Left renal cortex interstitium (tissue), 4 donors: ENCODE measurements at regions not wholly inside any gene's neighbourhood (a gene's known extent, or its start where the extent isn't known, plus 50 kb on each side); places are given as distances from the start of the nearest gene placed in this dataset.

ENCODE experiments used
- DNase-seq, 4 donors: peaks; one replicate each; pipeline ENCODE4 v3.0.0-alpha.2; 2013; ENCODE audit warnings: low read depth in 4 of 4, low spot score in 2 of 4, missing footprints in 1 of 4

DNA sequence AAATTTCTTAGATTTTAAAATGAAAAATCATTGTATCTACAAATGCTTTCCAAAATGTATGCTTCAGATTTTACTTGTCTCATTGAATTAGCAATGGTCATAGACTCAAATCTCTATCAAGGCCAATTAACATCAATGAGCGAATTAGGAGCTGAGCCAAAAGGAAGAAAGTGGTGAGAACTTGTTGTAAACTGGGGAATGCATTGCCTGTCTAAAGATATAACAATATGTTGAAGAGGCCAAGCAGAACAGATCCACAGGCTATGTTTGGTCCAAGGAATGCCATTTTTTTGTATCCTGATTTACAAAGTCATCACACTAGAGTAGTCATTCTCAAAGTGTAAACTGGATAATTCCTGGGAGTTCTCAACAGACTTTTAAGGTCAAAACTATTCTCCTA, 370.7 kb downstream of the GJA1 start:
- DNase-seq, result no peak

DNA sequence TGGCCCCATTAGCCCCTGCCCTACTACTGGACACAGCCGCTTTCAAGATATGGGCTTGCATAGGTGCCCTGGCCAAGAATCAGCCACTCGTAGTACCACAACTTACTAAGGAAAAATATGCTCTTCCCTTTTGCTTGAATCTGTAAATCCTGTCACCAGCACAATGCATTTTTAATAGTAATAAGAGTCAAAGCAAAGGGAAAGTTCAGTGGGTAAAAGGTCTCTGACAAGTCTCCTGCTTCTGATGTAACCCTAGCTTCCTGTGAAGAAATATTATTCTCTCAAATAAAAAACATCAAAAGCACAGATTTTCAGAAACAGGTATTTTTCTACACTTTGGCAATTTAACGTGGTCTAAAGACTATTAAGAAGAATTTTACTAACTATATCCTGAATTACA, 373.8 kb downstream of the GJA1 start:
- no peak for DNase-seq

GRCh38 chr6:121810158-121811032, 374.9 kb downstream of the GJA1 start:
- DNase-seq, result no peak

GRCh38 chr6:121811106-121811505, 375.7 kb downstream of the GJA1 start:
- DNase-seq, result peak in 1 of 4 donors; percentile 15

- DNase-seq, result no peak
These were observed 380.9 kb downstream of the GJA1 start for GRCh38 chr6:121816361-121816760.

DNA sequence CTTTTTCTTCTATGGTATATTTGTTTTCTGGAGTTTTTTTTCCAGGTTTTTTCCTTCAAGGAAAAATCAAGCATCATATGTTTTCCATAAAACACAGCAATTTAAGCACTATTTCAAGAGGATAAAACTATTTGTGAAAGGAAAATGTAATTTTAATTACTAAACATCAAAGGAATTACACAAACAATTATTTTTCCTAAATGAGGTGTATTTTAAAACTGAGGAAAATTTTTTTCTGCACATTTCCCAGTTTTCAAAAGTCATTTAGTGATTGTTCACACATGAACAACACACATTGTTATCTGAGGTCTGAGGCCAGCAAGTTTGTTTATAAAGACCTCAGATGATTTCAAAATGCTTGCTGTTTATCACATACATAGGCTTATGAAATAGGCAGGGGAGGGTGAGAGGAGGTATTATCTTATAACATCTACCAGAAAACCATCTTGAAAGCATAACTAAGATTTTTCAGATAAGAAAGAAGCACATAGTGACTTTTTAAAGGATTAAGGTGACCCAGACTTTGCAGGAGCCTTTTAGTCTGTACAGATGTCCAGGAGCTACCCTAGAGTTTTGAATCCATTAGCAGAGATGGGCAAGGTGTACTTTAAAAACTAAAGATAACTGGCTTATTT, 381.6 kb downstream of the GJA1 start:
- DNase-seq, result no peak

DNA sequence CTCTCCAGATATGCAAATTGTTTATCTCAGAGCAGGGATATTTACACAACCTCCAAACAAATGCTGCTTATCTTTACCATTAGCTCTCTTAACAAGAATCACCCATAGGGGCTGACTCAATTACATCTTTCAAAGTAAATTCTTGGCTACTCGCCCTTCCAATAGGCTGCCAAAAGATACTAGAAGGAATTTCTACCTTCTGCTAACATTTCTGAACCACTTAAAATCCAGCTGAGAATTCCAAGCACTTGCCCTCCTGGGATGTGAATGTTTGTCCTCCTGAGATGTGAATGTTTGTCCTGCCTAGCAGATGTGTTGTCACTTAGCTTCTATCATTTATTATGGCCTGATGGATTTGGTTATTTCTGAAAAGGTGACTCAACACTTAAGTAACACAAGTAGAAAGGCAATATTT, 388.0 kb downstream of the GJA1 start:
- no peak for DNase-seq

GRCh38 chr6:121826156-121826810, 390.8 kb downstream of the GJA1 start:
- no peak for DNase-seq

GRCh38 chr6:121828146-121828886, 392.9 kb downstream of the GJA1 start:
- DNase-seq, result no peak

GRCh38 chr6:121830736-121831135, 395.3 kb downstream of the GJA1 start:
- DNase-seq, result no peak

GRCh38 chr6:121835662-121836061, 400.2 kb downstream of the GJA1 start:
- DNase-seq, result no peak

DNA sequence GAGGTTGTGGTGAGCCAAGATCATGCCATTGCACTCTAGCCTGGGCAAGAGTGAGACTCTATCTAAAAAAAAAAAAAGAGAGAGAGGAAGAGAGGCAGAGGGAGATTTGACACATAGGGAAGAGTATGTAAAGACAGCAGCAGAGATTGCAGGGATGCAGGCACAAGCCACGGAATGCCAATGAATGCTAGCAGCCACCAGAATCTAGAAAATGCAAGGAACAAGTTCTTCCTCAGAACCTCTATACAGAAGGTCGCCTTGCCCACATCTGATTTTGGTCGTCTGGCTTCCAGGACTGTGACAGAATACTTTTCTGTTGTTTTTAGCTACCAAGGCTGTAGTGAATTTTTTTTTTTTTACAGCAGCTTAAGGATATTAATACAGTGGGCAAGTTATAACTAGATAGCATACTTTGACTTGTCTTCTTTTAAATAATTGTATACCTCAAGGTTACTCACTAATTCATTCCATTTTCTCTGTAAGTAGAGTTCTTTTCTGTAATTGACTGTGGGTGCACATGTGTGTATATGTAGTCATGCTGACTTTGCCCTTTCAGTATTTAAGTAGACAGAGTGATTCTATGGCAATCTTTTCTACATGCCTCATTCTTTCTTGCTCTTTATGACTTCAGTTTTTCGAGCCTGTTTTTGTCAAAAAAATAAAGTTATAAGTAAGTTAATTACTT, 402.2 kb downstream of the GJA1 start:
- DNase-seq, result no peak

- DNase-seq, result no peak
These were observed 403.4 kb downstream of the GJA1 start for GRCh38 chr6:121838842-121839241.

GRCh38 chr6:121839896-121840295, 404.4 kb downstream of the GJA1 start:
- no peak for DNase-seq

DNA sequence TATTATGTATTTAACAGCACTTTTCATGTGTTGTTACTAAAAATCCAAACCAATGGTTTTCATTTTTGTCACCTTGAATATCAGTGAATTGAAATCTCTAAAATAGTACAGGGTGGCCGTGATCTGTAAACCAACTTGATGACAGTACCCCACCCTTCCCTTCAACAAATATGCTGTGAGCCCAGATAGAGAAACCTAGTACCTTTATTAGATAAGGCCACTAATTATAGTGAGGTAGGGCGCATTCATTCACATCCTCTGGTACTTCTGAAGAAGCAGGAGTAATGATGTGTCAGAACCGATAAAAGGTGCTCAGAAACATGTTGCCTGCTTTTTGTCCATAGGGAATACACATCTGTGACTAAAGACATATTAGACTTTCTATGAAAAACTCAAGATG, 409.5 kb downstream of the GJA1 start:
- no peak for DNase-seq

- no peak for DNase-seq
These were observed 412.5 kb downstream of the GJA1 start for GRCh38 chr6:121847806-121848522.

GRCh38 chr6:121848523-121849255, 413.2 kb downstream of the GJA1 start:
- no peak for DNase-seq

GRCh38 chr6:121849477-121849876, 414.0 kb downstream of the GJA1 start:
- DNase-seq, result peak; percentile 28 to 57 (median 36)

DNA sequence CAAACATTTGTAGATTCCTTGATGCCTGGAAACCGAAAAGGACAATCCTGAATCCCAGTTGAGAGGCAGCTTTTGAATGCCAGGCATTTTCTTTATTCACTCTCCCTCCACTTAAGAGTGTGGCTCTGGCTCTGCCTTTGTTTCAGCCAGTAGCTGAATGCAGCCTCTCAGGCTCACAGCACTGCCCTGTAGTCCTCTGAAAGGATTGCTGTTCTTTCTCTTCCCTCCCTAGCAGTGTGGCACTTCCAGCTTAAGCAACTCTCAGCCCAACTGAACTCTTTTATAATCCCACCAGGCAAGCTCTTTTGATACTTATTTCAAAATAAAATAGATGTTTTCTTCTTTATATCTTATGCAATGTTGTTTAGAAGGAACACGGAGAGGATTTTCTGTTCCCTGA, 415.6 kb downstream of the GJA1 start:
- no peak for DNase-seq
